Parathyroid adenoma (tissue), 2 donors: ENCODE measurements at regions not wholly inside any gene's neighbourhood (a gene's known extent, or its start where the extent isn't known, plus 50 kb on each side); places are given as distances from the start of the nearest gene placed in this dataset.

Source experiments
- H2AFZ ChIP-seq: fragments of 300-600 bp; sonication (generic); one replicate; pipeline ENCODE4 v1.7.0; 2017; ENCODE audit warnings: antibody characterized with exemption, mild to moderate bottlenecking
- H3K27ac ChIP-seq: fragments of 300-600 bp; sonication (generic); one replicate; pipeline ENCODE4 v1.7.0; 2017
- H3K27me3 ChIP-seq: fragments of 300-600 bp; sonication (generic); one replicate; pipeline ENCODE4 v1.7.0; 2017; ENCODE audit warnings: low read length; ENCODE audit not compliant: control insufficient read depth, insufficient read depth
- H3K36me3 ChIP-seq: fragments of 300-600 bp; sonication (generic); one replicate; pipeline ENCODE4 v1.7.0; 2017; ENCODE audit warnings: low read length; ENCODE audit not compliant: control insufficient read depth, insufficient read depth
- H3K4me1 ChIP-seq: fragments of 300-600 bp; sonication (generic); one replicate; pipeline ENCODE4 v1.7.0; 2017; ENCODE audit warnings: control low read depth
- H3K4me2 ChIP-seq: fragments of 300-600 bp; sonication (generic); one replicate; pipeline ENCODE4 v1.7.0; 2017; ENCODE audit warnings: low read length
- H3K4me3 ChIP-seq: fragments of 300-600 bp; sonication (generic); one replicate; pipeline ENCODE4 v1.7.0; 2017; ENCODE audit warnings: low read depth, low read length
- H3K79me2 ChIP-seq: fragments of 300-600 bp; sonication (generic); one replicate; pipeline ENCODE4 v1.7.0; 2017; ENCODE audit warnings: control low read depth
- H3K9ac ChIP-seq: fragments of 300-600 bp; sonication (generic); one replicate; pipeline ENCODE4 v1.7.0; 2017; ENCODE audit warnings: mild to moderate bottlenecking
- H3K9me3 ChIP-seq: fragments of 300-600 bp; sonication (generic); one replicate; pipeline ENCODE4 v1.7.0; 2017; ENCODE audit warnings: low read length; ENCODE audit not compliant: control insufficient read depth
- TF ChIP-seq, protein P1 (sequence below): fragments of 300-600 bp; sonication (generic); IDR thresholded peaks from one replicate; pipeline ENCODE4 v1.7.0; 2017; ENCODE audit warnings: antibody characterized with exemption, mild to moderate bottlenecking
- donor health status: primary hyperparathyroidism.

DNA sequence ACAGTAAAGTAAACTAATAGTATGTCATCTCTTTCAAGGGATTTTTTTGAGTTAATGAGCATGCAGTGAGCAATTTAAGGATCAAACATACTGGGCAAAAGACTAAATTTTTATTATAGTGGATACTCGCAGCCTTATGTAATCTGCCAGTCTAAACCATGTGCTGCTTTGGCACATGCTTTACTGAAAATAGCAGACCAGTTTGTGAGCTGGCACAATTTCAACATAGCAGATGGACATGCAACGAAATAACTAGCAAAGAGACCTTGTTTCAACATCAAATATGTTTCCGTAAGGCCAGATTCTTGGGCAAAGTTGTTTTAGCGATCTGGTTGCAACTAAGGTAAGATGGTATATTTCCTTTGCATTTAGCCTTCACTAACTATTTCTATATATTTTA is 807.3 kb downstream of the NR4A2 start:
- Histone ChIP-seq H3K79me2 (no peaks in the 10 kb centered on the region), H3K9me3 (no peaks in the 10 kb centered on the region), H3K9ac (no peak overlapping the region), H3K27me3 (no peaks in the 10 kb centered on the region), H3K27ac (no peak overlapping the region), H3K4me3 (no peak overlapping the region), H3K4me2 (no peak overlapping the region), H3K36me3 (no peaks in the 10 kb centered on the region), H2AFZ (no peak overlapping the region), H3K4me1 (no peaks in the 10 kb centered on the region)
- TF ChIP-seq, protein P1, sequence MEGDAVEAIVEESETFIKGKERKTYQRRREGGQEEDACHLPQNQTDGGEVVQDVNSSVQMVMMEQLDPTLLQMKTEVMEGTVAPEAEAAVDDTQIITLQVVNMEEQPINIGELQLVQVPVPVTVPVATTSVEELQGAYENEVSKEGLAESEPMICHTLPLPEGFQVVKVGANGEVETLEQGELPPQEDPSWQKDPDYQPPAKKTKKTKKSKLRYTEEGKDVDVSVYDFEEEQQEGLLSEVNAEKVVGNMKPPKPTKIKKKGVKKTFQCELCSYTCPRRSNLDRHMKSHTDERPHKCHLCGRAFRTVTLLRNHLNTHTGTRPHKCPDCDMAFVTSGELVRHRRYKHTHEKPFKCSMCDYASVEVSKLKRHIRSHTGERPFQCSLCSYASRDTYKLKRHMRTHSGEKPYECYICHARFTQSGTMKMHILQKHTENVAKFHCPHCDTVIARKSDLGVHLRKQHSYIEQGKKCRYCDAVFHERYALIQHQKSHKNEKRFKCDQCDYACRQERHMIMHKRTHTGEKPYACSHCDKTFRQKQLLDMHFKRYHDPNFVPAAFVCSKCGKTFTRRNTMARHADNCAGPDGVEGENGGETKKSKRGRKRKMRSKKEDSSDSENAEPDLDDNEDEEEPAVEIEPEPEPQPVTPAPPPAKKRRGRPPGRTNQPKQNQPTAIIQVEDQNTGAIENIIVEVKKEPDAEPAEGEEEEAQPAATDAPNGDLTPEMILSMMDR: no peak

DNA sequence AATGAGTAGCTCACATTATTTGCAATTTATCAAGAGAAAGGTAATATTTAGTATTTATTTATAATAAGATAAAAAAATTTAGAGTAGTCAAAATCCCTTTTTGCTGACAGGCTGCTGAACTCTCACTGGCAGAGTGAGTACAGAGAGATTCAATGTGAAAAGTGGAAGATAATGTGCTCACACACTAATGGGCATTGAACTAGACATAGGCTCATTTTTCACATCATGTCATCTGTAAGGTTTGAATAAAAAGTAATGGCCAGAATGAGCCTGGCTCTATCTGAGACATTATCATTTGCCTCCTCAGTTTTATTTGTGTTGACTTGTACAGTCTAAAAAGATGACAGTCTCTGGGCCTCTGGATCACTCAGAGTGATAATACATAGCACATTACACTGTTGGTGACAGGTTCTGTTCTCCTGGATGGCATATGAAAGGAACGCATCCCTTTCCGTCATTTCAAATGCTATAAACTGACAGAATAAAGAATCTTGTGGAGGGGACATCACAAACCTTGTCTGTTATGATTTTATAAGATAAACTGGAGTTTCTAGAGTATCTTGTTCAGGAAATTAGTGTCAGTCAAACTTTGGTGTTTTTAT is 812.9 kb downstream of the NR4A2 start:
- Histone ChIP-seq H3K36me3 (no peaks in the 10 kb centered on the region), H3K27ac (no peak overlapping the region), H3K4me3 (no peak overlapping the region), H3K9me3 (peaks cover 3% of the 10 kb centered on the region), H2AFZ (no peak overlapping the region), H3K79me2 (no peaks in the 10 kb centered on the region), H3K27me3 (no peaks in the 10 kb centered on the region), H3K4me1 (no peaks in the 10 kb centered on the region), H3K4me2 (no peak overlapping the region), H3K9ac (no peak overlapping the region)
- TF ChIP-seq, protein P1: no peak

GRCh38 chr2:155518094-155518493 is 814.4 kb downstream of the NR4A2 start:
- Histone ChIP-seq H3K9ac (no peak overlapping the region), H3K36me3 (no peaks in the 10 kb centered on the region), H3K4me2 (no peak overlapping the region), H3K79me2 (no peaks in the 10 kb centered on the region), H3K4me3 (no peak overlapping the region), H3K27ac (no peak overlapping the region), H3K4me1 (no peaks in the 10 kb centered on the region), H2AFZ (no peak overlapping the region), H3K27me3 (no peaks in the 10 kb centered on the region), H3K9me3 (peaks cover 3% of the 10 kb centered on the region)
- TF ChIP-seq, protein P1: no peak

DNA sequence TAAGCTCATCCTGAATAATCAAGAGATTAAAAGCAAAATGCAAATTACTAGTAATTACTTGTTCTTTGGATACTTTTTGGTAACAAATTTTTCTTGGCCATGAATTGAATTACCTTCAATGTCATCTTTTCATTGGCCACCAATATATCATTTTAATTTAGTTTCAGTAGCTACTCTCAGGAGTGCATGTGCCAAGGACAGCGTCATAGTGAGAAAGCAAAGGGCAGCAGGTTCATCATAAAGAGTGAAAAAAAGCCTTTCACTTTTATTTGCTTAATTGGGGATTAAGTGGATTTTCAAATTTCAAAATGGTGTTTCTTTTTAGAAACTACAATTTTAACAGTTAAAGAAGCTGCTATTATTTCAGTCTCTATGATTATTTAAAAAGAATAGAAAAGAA is 815.2 kb downstream of the NR4A2 start:
- Histone ChIP-seq H3K36me3 (no peaks in the 10 kb centered on the region), H3K4me1 (no peaks in the 10 kb centered on the region), H3K27me3 (no peaks in the 10 kb centered on the region), H3K27ac (no peak overlapping the region), H3K4me3 (no peak overlapping the region), H2AFZ (no peak overlapping the region), H3K4me2 (no peak overlapping the region), H3K9me3 (peaks cover 3% of the 10 kb centered on the region), H3K9ac (no peak overlapping the region), H3K79me2 (no peaks in the 10 kb centered on the region)
- TF ChIP-seq, protein P1: no peak

GRCh38 chr2:155513248-155513647 is 814.8 kb downstream of the KCNJ3 start:
- no peak overlapping the region for H3K4me2 ChIP-seq
- H2AFZ ChIP-seq: no peak overlapping the region
- TF ChIP-seq, protein P1: no peak

More at GRCh38 chr2:155513248-155513647, 814.8 kb downstream of the KCNJ3 start:
- no peaks in the 10 kb centered on the region for H3K36me3 ChIP-seq
- no peak overlapping the region for H3K9ac ChIP-seq
- H3K9me3 ChIP-seq: peaks cover 3% of the 10 kb centered on the region
- no peak overlapping the region for H3K27ac ChIP-seq
- H3K27me3 ChIP-seq: no peaks in the 10 kb centered on the region
- no peaks in the 10 kb centered on the region for H3K79me2 ChIP-seq
- H3K4me3 ChIP-seq: no peak overlapping the region
- no peaks in the 10 kb centered on the region for H3K4me1 ChIP-seq
